OCI-LY7 (cell line): ENCODE measurements at regions not wholly inside any gene's neighbourhood (a gene's known extent, or its start where the extent isn't known, plus 50 kb on each side); places are given as distances from the start of the nearest gene placed in this dataset.

Experiments
- BruUV-seq: library from RNA; stranded (reverse); fragments of 400-500 nt; replicated peaks from 2 replicates; lab custom pipeline; 2021; lab: Mats Ljungman, UMichigan
- CTCF ChIA-PET: fragments of 300-600 bp; sonication (Branson Sonifier 250); formaldehyde crosslinking; loops from one replicate; lab custom pipeline; 2022; ENCODE audit warnings: antibody characterized with exemption; ENCODE audit not compliant: unreplicated experiment; lab: Charles Lee
- POLR2A ChIA-PET: fragments of 300-600 bp; sonication (Branson Sonifier 250); formaldehyde crosslinking; loops from one replicate; lab custom pipeline; 2022; ENCODE audit warnings: antibody characterized with exemption; lab: Charles Lee
- DNase-seq: peaks from one replicate; pipeline ENCODE4 v3.0.0-alpha.2; 2015; ENCODE audit warnings: low spot score
- H2AFZ ChIP-seq: fragments of 200-600 bp; sonication (generic), shearing (Covaris generic); 2 replicates; pipeline ENCODE4 v1.6.1; 2014; ENCODE audit warnings: mild to moderate bottlenecking, antibody characterized with exemption, low read length, moderate library complexity
- H3K27ac ChIP-seq: fragments of 200-600 bp; sonication (generic); 2 replicates; pipeline ENCODE4 v1.5.1; 2014; ENCODE audit warnings: mixed run types, low read depth, mild to moderate bottlenecking, moderate library complexity, low read length, inconsistent platforms; ENCODE audit not compliant: poor library complexity, severe bottlenecking
- H3K36me3 ChIP-seq: fragments of 200-600 bp; sonication (generic); 2 replicates; pipeline ENCODE4 v1.6.1; 2014; ENCODE audit warnings: mild to moderate bottlenecking, antibody characterized with exemption, low read length, moderate library complexity, mixed read lengths; ENCODE audit not compliant: insufficient read depth
- H3K4me1 ChIP-seq: fragments of 200-600 bp; sonication (generic); 2 replicates; pipeline ENCODE4 v1.5.1; 2014; ENCODE audit warnings: mild to moderate bottlenecking, low read length; ENCODE audit not compliant: insufficient read depth, poor library complexity, severe bottlenecking
- H3K4me2 ChIP-seq: fragments of 200-600 bp; sonication (generic); 2 replicates; pipeline ENCODE4 v1.6.1; 2014; ENCODE audit warnings: mild to moderate bottlenecking, low read length
- H3K4me3 ChIP-seq: fragments of 200-600 bp; sonication (generic); 2 replicates; pipeline ENCODE4 v1.5.1; 2014; ENCODE audit warnings: mild to moderate bottlenecking, low read depth, low read length; ENCODE audit not compliant: poor library complexity, severe bottlenecking
- H3K79me2 ChIP-seq: fragments of 200-600 bp; sonication (generic); 2 replicates; pipeline ENCODE4 v1.6.1; 2016; ENCODE audit warnings: low read depth, mild to moderate bottlenecking, low read length, moderate library complexity, mixed read lengths; ENCODE audit not compliant: insufficient read depth
- H3K9me2 ChIP-seq: fragments of 200-600 bp; sonication (generic); 2 replicates; pipeline ENCODE4 v1.6.1; 2016; ENCODE audit warnings: mild to moderate bottlenecking, low read length, mixed read lengths; ENCODE audit not compliant: insufficient read depth
- H3K9me3 ChIP-seq: fragments of 200-600 bp; sonication (generic); 2 replicates; pipeline ENCODE4 v1.6.1; 2014; ENCODE audit warnings: mild to moderate bottlenecking, mixed run types, low read length, mixed read lengths
- H4K20me1 ChIP-seq: fragments of 200-600 bp; sonication (generic); 2 replicates; pipeline ENCODE4 v1.6.1; 2014; ENCODE audit warnings: mild to moderate bottlenecking, antibody characterized with exemption, low read length, moderate library complexity, mixed read lengths; ENCODE audit not compliant: insufficient read depth
- CTCF ChIP-seq: fragments of 200-600 bp; sonication (generic); conservative IDR thresholded peaks from 2 replicates; pipeline ENCODE4 v1.5.1; 2014; ENCODE audit warnings: mild to moderate bottlenecking, antibody characterized with exemption, low read length, moderate library complexity, mixed read lengths
- EZH2phosphoT487 ChIP-seq: fragments of 200-600 bp; sonication (generic); IDR thresholded peaks from 2 replicates; pipeline ENCODE4 v1.6.1; 2018; ENCODE audit warnings: low read depth, borderline replicate concordance, mild to moderate bottlenecking, mixed run types, antibody characterized with exemption, low read length, moderate library complexity, mixed read lengths
- intact Hi-C: fragments of 100-400 bp; cut with micrococcal nuclease; formaldehyde crosslinking; loops from one replicate; pipeline ENCODE4 v1.10.0; 2022; ENCODE audit not compliant: unreplicated experiment

GRCh38 chr7:53806119-53806518 lies 736.1 kb upstream of the VSTM2A start:
- Histone ChIP-seq H3K4me2 (no peak overlapping the region), H3K4me3 (no peak overlapping the region), H3K9me2 (no peaks in the 10 kb centered on the region), H3K9me3 (no peaks in the 10 kb centered on the region), H3K27ac (no peak overlapping the region), H3K36me3 (no peaks in the 10 kb centered on the region), H4K20me1 (no peaks in the 10 kb centered on the region), H2AFZ (no peak overlapping the region), H3K4me1 (no peaks in the 10 kb centered on the region), H3K79me2 (no peaks in the 10 kb centered on the region)
- no TSS peak for BruUV-seq
- ChIA-PET CTCF (no interaction called here), POLR2A (no interaction called here)
- DNase-seq = no peak
- intact Hi-C loops = no loop called here
- TF ChIP-seq CTCF (no peak), EZH2phosphoT487 (no peak)

GRCh38 chr7:53811555-53812079 lies 730.6 kb upstream of the VSTM2A start:
- no TSS peak for BruUV-seq

More at GRCh38 chr7:53811555-53812079, 730.6 kb upstream of the VSTM2A start:
- no peaks in the 10 kb centered on the region for H3K9me3 ChIP-seq
- H4K20me1 ChIP-seq = no peaks in the 10 kb centered on the region
- H3K79me2 ChIP-seq = no peaks in the 10 kb centered on the region
- DNase-seq = no peak
- no peak overlapping the region for H3K4me2 ChIP-seq
- intact Hi-C loops = no loop called here
- H3K4me3 ChIP-seq = no peak overlapping the region
- ChIA-PET POLR2A (no interaction called here), CTCF (no interaction called here)
- no peak overlapping the region for H2AFZ ChIP-seq
- H3K27ac ChIP-seq = no peak overlapping the region
- no peaks in the 10 kb centered on the region for H3K9me2 ChIP-seq
- no peak for TF ChIP-seq CTCF
- TF ChIP-seq EZH2phosphoT487 = no peak
- no peaks in the 10 kb centered on the region for H3K36me3 ChIP-seq
- no peaks in the 10 kb centered on the region for H3K4me1 ChIP-seq
